H1 (cell line): ENCODE measurements at regions not wholly inside any gene's neighbourhood (a gene's known extent, or its start where the extent isn't known, plus 50 kb on each side); places are given as distances from the start of the nearest gene placed in this dataset.

Experiments used
- ASH2L ChIP-seq: fragments of 200-600, 300-600 bp; sonication (generic); IDR thresholded peaks from one replicate; pipeline ENCODE4 v1.7.1; 2017; ENCODE audit warnings: low read length
- CHD1 ChIP-seq: IDR thresholded peaks from 2 replicates; pipeline ENCODE4 v1.6.1; 2012; ENCODE audit warnings: low read depth, low read length, improper control_type of control experiment
- EP300 ChIP-seq, 2 experiments: IDR thresholded peaks; 1 replicate in 1 of 2; 2 replicates in 1 of 2; pipeline ENCODE4 v1.6.1; 2011 to 2012; ENCODE audit warnings: low read depth in 2 of 2, low read length in 2 of 2, mild to moderate bottlenecking in 2 of 2, borderline replicate concordance in 1 of 2, inconsistent platforms in 1 of 2, moderate library complexity in 1 of 2
- EZH2 ChIP-seq: fragments of 200-600 bp; sonication (generic); IDR thresholded peaks from 2 replicates; pipeline ENCODE4 v1.7.1; 2012; ENCODE audit warnings: low read depth, mild to moderate bottlenecking, moderate library complexity, low read length, inconsistent platforms; ENCODE audit not compliant: severe bottlenecking
- MAFK ChIP-seq: IDR thresholded peaks from 2 replicates; pipeline ENCODE4 v1.6.1; 2012; ENCODE audit warnings: low read depth, mild to moderate bottlenecking, improper control_type of control experiment, low read length
- POU5F1 ChIP-seq: IDR thresholded peaks from 2 replicates; pipeline ENCODE4 v1.6.1; 2011; ENCODE audit warnings: low read depth, mild to moderate bottlenecking, low read length, moderate library complexity
- TEAD4 ChIP-seq: IDR thresholded peaks from 2 replicates; pipeline ENCODE4 v1.6.1; 2012; ENCODE audit warnings: low read depth, low read length, inconsistent platforms, mixed read lengths
- YY1 ChIP-seq: IDR thresholded peaks from 2 replicates; pipeline ENCODE4 v1.6.1; 2011; ENCODE audit warnings: low read depth, mild to moderate bottlenecking, low read length
- TF ChIP-seq, protein P1 (sequence below): IDR thresholded peaks from 2 replicates; pipeline ENCODE4 v1.6.1; 2012; ENCODE audit warnings: inconsistent platforms

DNA sequence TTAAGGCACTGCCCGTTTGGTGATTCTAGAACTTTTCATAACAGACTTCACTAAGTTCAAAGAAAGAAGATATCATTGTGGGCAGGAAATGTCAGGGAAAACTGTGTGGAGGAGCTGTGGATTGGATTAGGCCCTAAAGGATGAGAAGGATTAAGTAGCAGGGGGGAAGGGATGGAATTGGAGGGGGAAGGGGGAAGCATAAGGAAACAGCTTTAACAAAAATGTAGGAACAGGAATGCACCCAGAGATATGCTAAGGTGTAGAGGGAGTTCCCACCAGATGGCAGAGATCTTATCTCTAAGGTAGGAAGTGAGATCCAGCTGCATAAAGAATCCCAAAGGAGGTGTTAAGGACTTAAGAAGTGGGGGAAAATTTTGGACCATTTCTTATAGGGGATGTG lies 114.5 kb downstream of the LARP7 start (continued):
- TF ChIP-seq EZH2, result no peak
- TF ChIP-seq YY1, result no peak
- no peak for TF ChIP-seq CHD1
- TF ChIP-seq EP300 (IDR thresholded peaks at IDR 0.05; ENCODE audit: borderline replicate concordance in 1 of 2, low read depth in 2 of 2, low read length in 2 of 2), result 0 out of 3 replicates have a peak, but pooled peaks of 1 of the 2 experiments have one; percentile 13
- TF ChIP-seq, protein P1, sequence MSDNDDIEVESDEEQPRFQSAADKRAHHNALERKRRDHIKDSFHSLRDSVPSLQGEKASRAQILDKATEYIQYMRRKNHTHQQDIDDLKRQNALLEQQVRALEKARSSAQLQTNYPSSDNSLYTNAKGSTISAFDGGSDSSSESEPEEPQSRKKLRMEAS, result no peak
- TF ChIP-seq POU5F1, result 0 out of 2 replicates have a peak, but pooled peaks have one; percentile 31
- TF ChIP-seq ASH2L, result peak; percentile 72
- no peak for TF ChIP-seq MAFK
- peak; percentile 83 for TF ChIP-seq TEAD4
